ENCODE measurements at regions not wholly inside any gene's neighbourhood (a gene's known extent, or its start where the extent isn't known, plus 50 kb on each side); places are given as distances from the start of the nearest gene placed in this dataset.

DNA sequence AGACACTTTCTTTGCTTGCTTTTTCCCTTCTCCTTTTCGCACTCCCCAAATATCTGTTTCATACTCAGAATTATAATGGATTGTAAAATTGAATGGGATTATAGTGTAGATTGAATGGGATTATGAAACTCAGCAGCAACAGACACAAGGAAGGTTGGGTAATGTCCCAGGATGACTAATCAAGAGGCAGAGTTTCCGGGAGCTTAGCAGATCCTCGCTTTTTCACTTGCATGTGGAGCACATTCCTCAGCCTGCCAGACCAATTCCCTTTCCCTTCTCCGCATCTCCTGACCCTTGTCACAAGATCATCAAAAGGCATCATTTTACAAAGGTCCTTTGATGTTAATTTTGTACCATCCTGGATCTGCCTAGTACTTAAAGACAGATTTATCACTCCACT is 55.1 kb upstream of the SLC1A1 start:
- Histone ChIP-seq H3K27ac (ENCODE audit: extremely low read depth, low read depth, low read length) (no peak overlapping the region), H3K4me3 (ENCODE audit: low read depth, low read length) (no peak overlapping the region), H3K9me3 (ENCODE audit: control insufficient read depth, insufficient read depth, low read depth, low read length) (no peaks in the 10 kb centered on the region), H3K36me3 (ENCODE audit: control insufficient read depth in 2 of 2, insufficient read depth in 1 of 2, low read length in 2 of 2) (no peaks in the 10 kb centered on the region), H3K4me1 (ENCODE audit: control insufficient read depth, insufficient read depth, low read length) (no peaks in the 10 kb centered on the region)
- ChIA-PET POLR2A (no interaction called here), CTCF (no interaction called here)
- TF ChIP-seq ZNF660 (tag by site-specific recombination; IDR thresholded peaks at IDR 0.05) (no peak), ZNF146 (tag by site-specific recombination; IDR thresholded peaks at IDR 0.05) (no peak), ZNF221 (tag by site-specific recombination; IDR thresholded peaks at IDR 0.05; ENCODE audit: borderline replicate concordance) (no peak), ZBTB7A (tag by site-specific recombination; IDR thresholded peaks at IDR 0.05; ENCODE audit: low read depth) (no peak), ZNF239 (tag by site-specific recombination; IDR thresholded peaks at IDR 0.05) (no peak), ZNF350 (tag by site-specific recombination; IDR thresholded peaks at IDR 0.05) (no peak), ZNF157 (tag by site-specific recombination; IDR thresholded peaks at IDR 0.05) (no peak), ZNF174 (tag by site-specific recombination; IDR thresholded peaks at IDR 0.05) (no peak)

DNA sequence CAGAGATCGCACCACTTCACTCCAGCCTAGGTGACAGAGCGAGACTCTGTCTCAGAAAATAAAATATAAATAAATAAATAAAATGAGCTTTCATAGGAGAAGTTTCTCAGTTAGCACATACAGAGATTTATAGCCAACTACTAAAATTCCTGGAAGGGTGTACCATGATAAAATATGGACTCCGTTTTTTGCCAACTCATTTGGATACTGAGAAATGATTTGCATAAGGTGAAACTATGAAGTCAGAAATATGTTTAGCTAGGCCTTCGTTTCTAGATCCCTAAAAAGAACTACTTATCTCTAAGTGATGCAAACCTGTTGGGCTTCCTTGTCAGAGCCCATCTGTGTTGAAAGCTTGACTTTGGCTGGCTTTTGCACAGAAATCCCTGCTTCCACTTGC is 56.9 kb upstream of the SLC1A1 start:
- ChIA-PET CTCF (interaction anchor here (0.7 kb wide), 1 partner anchor 10 kb away, joined by 3 read pairs; no protein-coding TSS in a partner anchor), POLR2A (no interaction called here)
- H3K4me1 ChIP-seq (ENCODE audit: control insufficient read depth, insufficient read depth, low read length) = no peaks in the 10 kb centered on the region
- H3K27ac ChIP-seq (ENCODE audit: extremely low read depth, low read depth, low read length) = no peak overlapping the region
- TF ChIP-seq, protein P1, sequence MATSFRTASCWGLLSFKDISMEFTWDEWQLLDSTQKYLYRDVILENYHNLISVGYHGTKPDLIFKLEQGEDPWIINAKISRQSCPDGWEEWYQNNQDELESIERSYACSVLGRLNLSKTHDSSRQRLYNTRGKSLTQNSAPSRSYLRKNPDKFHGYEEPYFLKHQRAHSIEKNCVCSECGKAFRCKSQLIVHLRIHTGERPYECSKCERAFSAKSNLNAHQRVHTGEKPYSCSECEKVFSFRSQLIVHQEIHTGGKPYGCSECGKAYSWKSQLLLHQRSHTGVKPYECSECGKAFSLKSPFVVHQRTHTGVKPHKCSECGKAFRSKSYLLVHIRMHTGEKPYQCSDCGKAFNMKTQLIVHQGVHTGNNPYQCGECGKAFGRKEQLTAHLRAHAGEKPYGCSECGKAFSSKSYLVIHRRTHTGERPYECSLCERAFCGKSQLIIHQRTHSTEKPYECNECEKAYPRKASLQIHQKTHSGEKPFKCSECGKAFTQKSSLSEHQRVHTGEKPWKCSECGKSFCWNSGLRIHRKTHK (tag by site-specific recombination; IDR thresholded peaks at IDR 0.05) = no peak
- TF ChIP-seq, protein P2, sequence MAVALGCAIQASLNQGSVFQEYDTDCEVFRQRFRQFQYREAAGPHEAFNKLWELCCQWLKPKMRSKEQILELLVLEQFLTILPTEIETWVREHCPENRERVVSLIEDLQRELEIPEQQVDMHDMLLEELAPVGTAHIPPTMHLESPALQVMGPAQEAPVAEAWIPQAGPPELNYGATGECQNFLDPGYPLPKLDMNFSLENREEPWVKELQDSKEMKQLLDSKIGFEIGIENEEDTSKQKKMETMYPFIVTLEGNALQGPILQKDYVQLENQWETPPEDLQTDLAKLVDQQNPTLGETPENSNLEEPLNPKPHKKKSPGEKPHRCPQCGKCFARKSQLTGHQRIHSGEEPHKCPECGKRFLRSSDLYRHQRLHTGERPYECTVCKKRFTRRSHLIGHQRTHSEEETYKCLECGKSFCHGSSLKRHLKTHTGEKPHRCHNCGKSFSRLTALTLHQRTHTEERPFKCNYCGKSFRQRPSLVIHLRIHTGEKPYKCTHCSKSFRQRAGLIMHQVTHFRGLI (tag by site-specific recombination; IDR thresholded peaks at IDR 0.05) = 0 out of 2 replicates have a peak, but pooled peaks have one; percentile 16
- H3K9me3 ChIP-seq (ENCODE audit: control insufficient read depth, insufficient read depth, low read depth, low read length) = no peaks in the 10 kb centered on the region
- no peak overlapping the region for H3K4me3 ChIP-seq (ENCODE audit: low read depth, low read length)
- H3K36me3 ChIP-seq (ENCODE audit: control insufficient read depth in 2 of 2, insufficient read depth in 1 of 2, low read length in 2 of 2) = no peaks in the 10 kb centered on the region

DNA sequence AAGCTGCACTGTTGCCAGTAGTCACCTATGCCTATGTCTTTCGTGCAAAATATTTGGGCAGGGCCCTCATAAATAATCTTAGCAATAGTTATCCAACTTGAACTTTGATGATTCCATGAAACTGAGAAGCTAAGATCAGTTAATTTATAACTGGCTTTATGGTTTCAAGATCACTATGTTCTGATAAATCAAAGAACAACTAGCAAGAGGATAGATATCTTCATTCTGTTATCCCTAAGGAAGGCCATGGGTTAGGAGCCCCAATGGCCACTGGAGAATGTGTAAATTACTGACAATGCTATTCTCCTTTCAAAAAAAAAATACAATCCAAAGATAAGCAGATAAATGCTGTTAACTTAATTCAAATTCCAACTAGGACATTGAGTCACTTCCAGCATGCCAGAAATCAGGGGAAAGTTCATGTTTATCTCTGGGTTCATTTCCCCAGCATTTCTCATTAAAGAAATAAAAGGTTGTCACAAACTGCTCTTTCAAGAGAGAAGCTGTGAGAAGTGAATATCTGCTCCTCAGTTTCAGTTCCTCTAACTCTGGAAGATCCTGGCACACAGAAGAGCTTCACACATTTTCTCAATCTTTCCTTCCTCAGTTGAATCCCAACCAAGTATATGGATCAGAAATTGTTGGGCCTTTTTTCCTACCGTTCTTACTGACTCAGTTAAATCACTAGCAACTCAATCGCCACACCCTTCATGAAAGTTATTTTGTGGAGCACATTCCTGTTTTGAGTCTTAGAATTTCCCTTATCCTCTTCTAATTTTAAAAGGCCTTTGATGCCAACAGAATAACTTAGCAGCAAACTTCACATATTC is 59.6 kb upstream of the SLC1A1 start:
- Histone ChIP-seq H3K4me1 (ENCODE audit: control insufficient read depth, insufficient read depth, low read length) (no peaks in the 10 kb centered on the region), H3K9me3 (ENCODE audit: control insufficient read depth, insufficient read depth, low read depth, low read length) (no peaks in the 10 kb centered on the region), H3K4me3 (ENCODE audit: low read depth, low read length) (no peak overlapping the region), H3K27ac (ENCODE audit: extremely low read depth, low read depth, low read length) (no peak overlapping the region), H3K36me3 (ENCODE audit: control insufficient read depth in 2 of 2, insufficient read depth in 1 of 2, low read length in 2 of 2) (no peaks in the 10 kb centered on the region)
- ChIA-PET CTCF (interaction anchor here (0.6 to 0.7 kb wide), 2 partner anchors 313 to 1746 kb away, joined by 3 to 4 read pairs; no protein-coding TSS in a partner anchor), POLR2A (no interaction called here)
- TF ChIP-seq ZNF548 (tag by site-specific recombination; IDR thresholded peaks at IDR 0.05) = no peak
- TF ChIP-seq GLI4 (tag by site-specific recombination; IDR thresholded peaks at IDR 0.05) = no peak
- no peak for TF ChIP-seq ZNF560 (tag by site-specific recombination; IDR thresholded peaks at IDR 0.05; ENCODE audit: borderline replicate concordance)
- no peak for TF ChIP-seq HOXA7 (CRISPR knock-in tag; IDR thresholded peaks at IDR 0.05; ENCODE audit: borderline replicate concordance)
- no peak for TF ChIP-seq ZBTB7A (tag by site-specific recombination; IDR thresholded peaks at IDR 0.05; ENCODE audit: low read depth)
- TF ChIP-seq EGR2 (tag by site-specific recombination; IDR thresholded peaks at IDR 0.05; ENCODE audit: low read depth) = no peak
- no peak for TF ChIP-seq ZNF146 (tag by site-specific recombination; IDR thresholded peaks at IDR 0.05)
- TF ChIP-seq ZNF223 (tag by site-specific recombination; IDR thresholded peaks at IDR 0.05) = no peak
- TF ChIP-seq SP3 (tag by site-specific recombination; IDR thresholded peaks at IDR 0.05) = no peak
- no peak for TF ChIP-seq ZNF514 (tag by site-specific recombination; IDR thresholded peaks at IDR 0.05)
- no peak for TF ChIP-seq ZNF658 (tag by site-specific recombination; IDR thresholded peaks at IDR 0.05)
- no peak for TF ChIP-seq ZNF426 (tag by site-specific recombination; IDR thresholded peaks at IDR 0.05)
- no peak for TF ChIP-seq KLF9 (tag by site-specific recombination; IDR thresholded peaks at IDR 0.05; ENCODE audit: low read depth)
- TF ChIP-seq GFI1B (tag by site-specific recombination; IDR thresholded peaks at IDR 0.05) = no peak
- TF ChIP-seq ZNF624 (tag by site-specific recombination; IDR thresholded peaks at IDR 0.05) = no peak
- no peak for TF ChIP-seq ZNF501 (tag by site-specific recombination; IDR thresholded peaks at IDR 0.05)
- TF ChIP-seq ZNF558 (tag by site-specific recombination; IDR thresholded peaks at IDR 0.05) = no peak
